Heart right ventricle (tissue), 16 donors: ENCODE measurements at regions not wholly inside any gene's neighbourhood (a gene's known extent, or its start where the extent isn't known, plus 50 kb on each side); places are given as distances from the start of the nearest gene placed in this dataset.

Source experiments
- ATAC-seq, 8 donors: fragments of 200-7000 bp; cut with Tn5 transposase; one replicate each; pipeline ENCODE4 v1.9.1; 2020; ENCODE audit warnings: mild to moderate bottlenecking in 8 of 8, moderate library complexity in 8 of 8, moderate number of reproducible peaks in 1 of 8
- DNase-seq, 2 donors: peaks; one replicate each; pipeline ENCODE4 v3.0.0-alpha.2; 2020
- H3K27ac ChIP-seq, 10 donors: fragments of 200-600 bp; sonication (generic) in 2 of 10; one replicate each; pipeline versions ENCODE4 v1.5.0 to v1.8.0; 2020 to 2022; ENCODE audit warnings: mild to moderate bottlenecking in 3 of 10
- H3K27me3 ChIP-seq, 7 donors: fragments of 200-600 bp; one replicate each; pipeline ENCODE4 v1.8.0; 2021 to 2022; ENCODE audit warnings: mild to moderate bottlenecking in 2 of 7
- H3K36me3 ChIP-seq, 9 donors: fragments of 200-600 bp; sonication (generic) in 1 of 9; one replicate each; pipeline versions ENCODE4 v1.5.0 to v1.8.0; 2020 to 2022; ENCODE audit warnings: mild to moderate bottlenecking in 2 of 9
- H3K4me1 ChIP-seq, 9 donors: fragments of 200-600 bp; sonication (generic) in 1 of 9; one replicate each; pipeline versions ENCODE4 v1.5.0 to v1.8.0; 2020 to 2022; ENCODE audit warnings: mild to moderate bottlenecking in 4 of 9
- H3K4me3 ChIP-seq, 10 donors: fragments of 200-600 bp; sonication (generic) in 2 of 10; one replicate each; pipeline versions ENCODE4 v1.5.0 to v1.8.0; 2020 to 2022; ENCODE audit warnings: mild to moderate bottlenecking in 7 of 10, moderate library complexity in 2 of 10
- H3K9me3 ChIP-seq, 11 donors: fragments of 200-600 bp in 10 of 11; sonication (generic) in 2 of 11; one replicate each; pipeline versions ENCODE4 v1.5.0 to v1.8.0; 2013 to 2022; ENCODE audit warnings: mild to moderate bottlenecking in 2 of 11, control low read depth in 1 of 11, moderate library complexity in 1 of 11
- WGBS, 2 donors: extraction: QIAGEN DNeasy Blood & Tissue Kit; methylation state at CpG; one replicate each; pipeline ENCODE4 v1.1.7; 2013; ENCODE audit warnings: inconsistent platforms in 1 of 2; 5-methylcytosine and 5-hydroxymethylcytosine counted together
- intact Hi-C, 10 donors: fragments of 100-400 bp; cut with DNase I; formaldehyde crosslinking; loops; one replicate each; pipeline versions ENCODE4 v1.11.1 to v1.14.2; 2022
- TF ChIP-seq, protein P1 (sequence below), 9 donors: fragments of 200-600 bp; sonication (generic) in 2 of 9; IDR thresholded peaks; one replicate each; pipeline versions ENCODE4 v1.5.0 to v1.8.0; 2021 to 2022; ENCODE audit warnings: antibody characterized with exemption in 9 of 9, mild to moderate bottlenecking in 5 of 9, moderate library complexity in 1 of 9
- donor health status: Arrhythmogenic right ventricular cardiomyopathy.
- donor health status: ischemic (EF 13 %, LVEDD 7.1; RV severe dilation, severe dysfunction).
- donor health status: healthy with polysubstance abuse.
- donor health status: DM: no; HTN: yes; CAD: no.
- donor health status: DM: no; HTN: no; CAD: no.
- donor health status: ischemic (EF 25% LVEDD 6.9; RV normal size, moderate dysfunction).
- donor health status: ischemic (EF 25% LVEDD 5.7; RV mildly dilated, moderate dysfunction).
- donor health status: healthy.
- donor health status: DM: yes; HTN: yes; CAD: no.
- donor health status: Ischemic cardiomyopathy.
- donor health status: ischemic (EF 35%, LVEDD 5.7; RV mildly dilated, moderate dysfunction).
- donor health status: nonischemic (EF 11% LVEDD 7.7; RV severe dilation, severe dysfunction).
- donor health status: DM: yes; HTN: yes; CAD: no.
- donor health status: PGD.
- donor health status: ischemic (EF 29% LVEDD 5.4; RV normal size, mild dysfunction).
- donor health status: nonischemic (EF 23%, LVEDD 6.1; RV moderate dilation, normal function).

DNA sequence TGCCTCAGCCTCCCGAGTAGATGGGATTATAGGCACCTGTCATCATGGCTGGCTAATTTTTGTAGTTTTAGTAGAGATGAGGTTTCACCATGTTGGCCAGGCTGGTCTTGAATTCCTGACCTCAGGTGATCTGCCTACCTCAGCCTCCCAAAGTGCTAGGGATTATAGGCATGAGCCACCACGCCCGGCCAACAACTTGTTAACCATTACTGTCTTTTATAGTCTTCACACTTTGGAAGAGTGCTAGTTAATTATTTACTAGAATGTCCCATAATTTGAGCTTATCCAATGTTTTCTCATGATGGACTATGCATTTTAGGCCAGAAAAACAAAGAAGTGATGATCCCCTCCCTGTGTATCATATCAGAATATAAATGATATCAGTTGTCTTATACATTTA is 288.6 kb upstream of the CBLB start:
- ATAC-seq (no peak), DNase-seq (no peak)
- intact Hi-C loops, result no loop called here
- H3K36me3 ChIP-seq, result no peaks in the 10 kb centered on the region
- no peaks in the 10 kb centered on the region for H3K4me1 ChIP-seq
- TF ChIP-seq, protein P1, sequence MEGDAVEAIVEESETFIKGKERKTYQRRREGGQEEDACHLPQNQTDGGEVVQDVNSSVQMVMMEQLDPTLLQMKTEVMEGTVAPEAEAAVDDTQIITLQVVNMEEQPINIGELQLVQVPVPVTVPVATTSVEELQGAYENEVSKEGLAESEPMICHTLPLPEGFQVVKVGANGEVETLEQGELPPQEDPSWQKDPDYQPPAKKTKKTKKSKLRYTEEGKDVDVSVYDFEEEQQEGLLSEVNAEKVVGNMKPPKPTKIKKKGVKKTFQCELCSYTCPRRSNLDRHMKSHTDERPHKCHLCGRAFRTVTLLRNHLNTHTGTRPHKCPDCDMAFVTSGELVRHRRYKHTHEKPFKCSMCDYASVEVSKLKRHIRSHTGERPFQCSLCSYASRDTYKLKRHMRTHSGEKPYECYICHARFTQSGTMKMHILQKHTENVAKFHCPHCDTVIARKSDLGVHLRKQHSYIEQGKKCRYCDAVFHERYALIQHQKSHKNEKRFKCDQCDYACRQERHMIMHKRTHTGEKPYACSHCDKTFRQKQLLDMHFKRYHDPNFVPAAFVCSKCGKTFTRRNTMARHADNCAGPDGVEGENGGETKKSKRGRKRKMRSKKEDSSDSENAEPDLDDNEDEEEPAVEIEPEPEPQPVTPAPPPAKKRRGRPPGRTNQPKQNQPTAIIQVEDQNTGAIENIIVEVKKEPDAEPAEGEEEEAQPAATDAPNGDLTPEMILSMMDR (IDR thresholded peaks at IDR 0.05), result no peak
- no peaks in the 10 kb centered on the region for H3K27me3 ChIP-seq
- no peak overlapping the region for H3K4me3 ChIP-seq
- H3K9me3 ChIP-seq, result peaks cover 0 to 3% (median 0%) of the 10 kb centered on the region in 11 donors
- 93 to 96% methylated on average over 3 of the region's 3 CpGs for WGBS, 2 donors
- no peak overlapping the region for H3K27ac ChIP-seq

DNA sequence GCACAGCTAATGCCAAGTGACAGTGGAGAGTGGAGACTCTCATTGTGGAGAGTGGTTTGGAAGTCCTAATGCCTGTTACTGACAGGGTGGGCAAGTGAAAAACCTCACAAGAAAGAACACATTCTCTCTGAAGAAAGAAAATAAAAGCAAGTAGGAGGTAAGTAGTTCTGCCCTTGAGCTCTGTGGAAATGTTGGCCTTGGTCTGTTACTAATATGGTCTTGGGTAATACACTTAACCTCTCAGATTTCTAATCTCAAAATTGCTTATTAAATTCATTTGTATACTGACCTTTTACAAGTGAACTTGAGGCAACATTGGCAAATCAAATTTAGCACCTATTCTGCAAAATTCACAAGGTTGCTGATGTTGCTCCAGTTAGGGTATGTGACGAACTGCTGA is 291.6 kb upstream of the CBLB start:
- Histone ChIP-seq H3K27me3 (no peaks in the 10 kb centered on the region), H3K27ac (no peak overlapping the region), H3K4me1 (no peaks in the 10 kb centered on the region), H3K36me3 (no peaks in the 10 kb centered on the region), H3K9me3 (peaks cover 0 to 16% (median 0%) of the 10 kb centered on the region in 11 donors), H3K4me3 (no peak overlapping the region)
- no peak for ATAC-seq
- 94 to 100% methylated on average over 1 of the region's 1 CpG for WGBS, 2 donors
- TF ChIP-seq, protein P1 (IDR thresholded peaks at IDR 0.05), result no peak
- DNase-seq, result no peak
- intact Hi-C loops, result no loop called here

DNA sequence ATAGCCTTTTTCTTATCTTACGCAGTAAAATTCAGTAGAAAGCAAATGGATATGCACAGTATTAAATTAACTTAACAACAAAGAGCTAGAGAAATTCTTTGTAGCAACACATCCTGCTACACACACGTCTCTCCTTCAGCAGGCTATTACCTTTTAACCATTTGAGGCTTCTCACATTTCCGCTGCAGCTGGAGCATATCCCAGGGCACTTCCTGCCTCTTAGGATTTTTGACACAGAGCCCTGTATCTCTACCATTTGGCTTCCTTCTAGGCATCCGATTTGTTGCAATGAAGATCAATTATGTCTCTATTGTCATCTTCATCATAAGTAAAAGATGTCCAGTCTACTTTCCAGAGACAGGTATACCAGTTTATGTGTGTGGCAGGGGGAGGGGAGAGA is 292.4 kb upstream of the CBLB start:
- no peak for DNase-seq

DNA sequence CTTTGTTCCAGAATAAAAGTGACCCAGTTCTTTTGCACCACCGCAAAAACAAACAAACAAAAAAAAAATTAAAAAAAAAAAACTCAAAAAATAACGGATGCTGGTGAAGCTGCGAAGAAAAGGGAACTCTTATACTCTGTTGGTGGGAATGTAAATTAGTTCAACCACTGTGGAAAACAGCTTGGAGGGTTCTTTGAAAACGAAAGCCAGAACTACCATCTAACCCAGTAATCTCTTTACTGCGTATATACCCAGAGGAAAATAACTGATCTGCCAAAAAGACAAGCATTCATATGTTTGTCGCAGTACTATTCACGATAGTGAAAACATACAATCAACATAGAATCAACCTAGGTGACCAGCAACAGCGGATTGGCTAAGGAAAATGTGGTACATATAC is 298.9 kb upstream of the CBLB start:
- Histone ChIP-seq H3K4me1 (no peaks in the 10 kb centered on the region), H3K36me3 (no peaks in the 10 kb centered on the region), H3K27ac (no peak overlapping the region), H3K4me3 (no peak overlapping the region), H3K9me3 (peaks cover 0 to 10% (median 0%) of the 10 kb centered on the region in 11 donors), H3K27me3 (no peaks in the 10 kb centered on the region)
- intact Hi-C loops, result no loop called here
- DNase-seq (no peak), ATAC-seq (no peak)
- TF ChIP-seq, protein P1 (IDR thresholded peaks at IDR 0.05), result no peak
- WGBS, 2 donors, result 95 to 96% methylated on average over 8 of the region's 8 CpGs

More for the DNA sequence above, 292.4 kb upstream of the CBLB start:
- peaks cover 0 to 16% (median 0%) of the 10 kb centered on the region in 11 donors for H3K9me3 ChIP-seq
- no peaks in the 10 kb centered on the region for H3K36me3 ChIP-seq
- no peaks in the 10 kb centered on the region for H3K4me1 ChIP-seq
- WGBS, 2 donors, result 61 to 65% methylated on average over 4 of the region's 4 CpGs
- no peak for ATAC-seq
- H3K27me3 ChIP-seq, result no peaks in the 10 kb centered on the region
- H3K27ac ChIP-seq, result no peak overlapping the region
- intact Hi-C loops, result no loop called here
- H3K4me3 ChIP-seq, result no peak overlapping the region
- TF ChIP-seq, protein P1 (IDR thresholded peaks at IDR 0.05), result no peak
